GM21786 (cell line): ENCODE measurements at regions not wholly inside any gene's neighbourhood (a gene's known extent, or its start where the extent isn't known, plus 50 kb on each side); places are given as distances from the start of the nearest gene placed in this dataset.

Source experiments
- ATAC-seq: cut with Tn5 transposase; IDR thresholded peaks from one replicate; pipeline ENCODE4 v1.9.1; 2021; ENCODE audit not compliant: unreplicated experiment

DNA sequence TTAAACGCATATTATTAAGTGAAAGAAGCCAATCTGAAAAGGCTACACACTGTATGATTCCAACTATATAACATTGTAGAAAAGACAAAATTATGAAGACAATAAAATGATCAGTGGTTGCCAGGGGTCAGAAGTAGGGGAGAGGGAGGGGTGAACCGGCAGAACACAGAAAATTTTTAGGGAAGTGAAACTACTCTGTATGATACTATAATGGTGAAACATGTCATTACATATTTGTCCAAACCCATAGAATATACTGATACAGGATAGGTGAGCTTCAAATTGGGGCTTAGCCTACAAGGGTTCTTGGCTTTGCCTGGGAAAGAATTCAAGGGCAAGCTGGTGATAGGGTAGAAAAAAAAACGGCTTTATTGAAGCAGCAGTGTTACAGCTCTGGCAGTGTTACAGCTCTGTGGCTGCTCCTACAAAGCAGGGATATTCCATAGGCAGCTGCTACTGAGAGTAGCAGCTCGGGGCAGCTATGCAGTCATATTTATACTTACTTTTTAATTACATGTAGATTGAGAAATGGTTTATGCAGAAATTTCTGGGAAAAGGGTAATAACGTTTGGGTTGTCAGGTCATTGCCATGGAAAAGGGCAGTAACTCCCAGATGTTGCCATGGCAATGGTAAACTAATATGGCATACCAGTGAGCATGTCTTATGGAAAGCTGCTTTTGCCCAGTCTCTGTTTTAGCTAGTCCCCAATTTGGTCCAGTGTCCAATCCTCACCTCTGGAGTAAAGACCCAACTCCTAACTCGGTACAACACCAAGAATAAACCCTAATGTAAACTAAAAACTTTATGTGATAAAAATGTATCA lies 125.1 kb upstream of the SLC25A36 start:
- ATAC-seq, result peak; percentile 95

- no peak for ATAC-seq
Measured at GRCh38 chr3:140821493-140821892, 120.1 kb upstream of the SLC25A36 start.

GRCh38 chr3:140822401-140823047 lies 119.1 kb upstream of the SLC25A36 start:
- ATAC-seq, result no peak

GRCh38 chr3:140823106-140823505 lies 118.5 kb upstream of the SLC25A36 start:
- no peak for ATAC-seq

- no peak for ATAC-seq
Measured at GRCh38 chr3:140827894-140828293, 113.7 kb upstream of the SLC25A36 start.

DNA sequence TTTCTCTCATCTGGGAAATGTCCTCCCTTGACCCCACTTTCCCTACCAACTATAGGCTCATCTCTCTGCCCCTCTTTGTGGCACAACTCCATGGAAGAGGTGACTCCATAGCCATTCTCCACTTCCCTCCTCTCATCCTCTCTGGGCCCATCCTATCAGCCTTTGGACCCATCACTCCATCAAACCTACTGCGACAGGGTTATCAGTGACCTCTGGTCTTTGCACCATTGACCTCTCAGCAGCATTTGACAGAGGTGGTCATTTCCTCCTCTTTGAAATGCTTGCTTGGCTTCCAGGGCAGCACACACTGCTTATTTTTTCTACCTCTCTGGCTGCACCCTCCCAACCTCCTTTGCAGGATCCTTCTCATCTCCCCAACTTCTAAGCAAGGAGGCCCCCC lies 113.1 kb upstream of the SLC25A36 start:
- ATAC-seq, result no peak

- ATAC-seq, result no peak
Measured at GRCh38 chr3:140829796-140830195, 111.8 kb upstream of the SLC25A36 start.

- ATAC-seq, result no peak
Measured at GRCh38 chr3:140830391-140830790, 111.2 kb upstream of the SLC25A36 start.

GRCh38 chr3:140832883-140833282 lies 108.8 kb upstream of the SLC25A36 start:
- ATAC-seq, result no peak

DNA sequence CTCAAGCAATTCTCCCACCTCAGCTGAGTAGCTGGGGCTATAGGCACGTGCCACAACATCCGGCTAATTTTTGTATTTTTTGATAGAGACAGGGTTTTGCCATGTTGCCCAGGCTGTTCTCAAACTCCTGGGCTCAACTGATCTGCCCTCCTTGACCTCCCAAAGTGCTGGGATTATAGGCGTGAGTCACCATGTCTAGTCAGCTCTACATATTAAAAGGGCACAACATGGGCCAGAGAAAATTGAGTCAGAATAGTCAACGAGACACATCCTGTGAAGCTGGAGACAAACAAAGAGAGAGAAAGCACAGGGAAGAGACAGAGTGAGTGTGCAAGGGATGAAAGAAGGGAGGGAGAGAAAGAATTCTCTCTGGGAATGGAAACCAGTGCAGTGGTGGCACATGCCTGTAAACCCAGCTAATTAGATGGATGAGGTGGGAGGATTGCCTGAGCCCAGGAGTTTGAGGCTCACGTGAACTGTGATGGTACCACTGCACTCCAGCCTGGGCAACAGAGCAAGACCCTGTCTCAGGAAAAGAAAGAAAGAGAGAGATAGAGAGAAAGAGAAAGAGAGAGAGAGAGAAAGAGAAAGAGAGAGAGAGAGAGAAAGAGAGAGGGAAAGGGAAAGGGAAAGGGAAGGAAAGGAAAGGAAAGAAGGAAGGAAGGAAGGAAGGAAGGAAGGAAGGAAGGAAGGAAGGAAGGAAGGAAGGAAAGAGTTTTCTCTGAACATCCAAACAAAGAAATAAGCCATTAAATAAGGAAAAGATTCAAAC lies 107.2 kb upstream of the SLC25A36 start:
- ATAC-seq, result no peak

DNA sequence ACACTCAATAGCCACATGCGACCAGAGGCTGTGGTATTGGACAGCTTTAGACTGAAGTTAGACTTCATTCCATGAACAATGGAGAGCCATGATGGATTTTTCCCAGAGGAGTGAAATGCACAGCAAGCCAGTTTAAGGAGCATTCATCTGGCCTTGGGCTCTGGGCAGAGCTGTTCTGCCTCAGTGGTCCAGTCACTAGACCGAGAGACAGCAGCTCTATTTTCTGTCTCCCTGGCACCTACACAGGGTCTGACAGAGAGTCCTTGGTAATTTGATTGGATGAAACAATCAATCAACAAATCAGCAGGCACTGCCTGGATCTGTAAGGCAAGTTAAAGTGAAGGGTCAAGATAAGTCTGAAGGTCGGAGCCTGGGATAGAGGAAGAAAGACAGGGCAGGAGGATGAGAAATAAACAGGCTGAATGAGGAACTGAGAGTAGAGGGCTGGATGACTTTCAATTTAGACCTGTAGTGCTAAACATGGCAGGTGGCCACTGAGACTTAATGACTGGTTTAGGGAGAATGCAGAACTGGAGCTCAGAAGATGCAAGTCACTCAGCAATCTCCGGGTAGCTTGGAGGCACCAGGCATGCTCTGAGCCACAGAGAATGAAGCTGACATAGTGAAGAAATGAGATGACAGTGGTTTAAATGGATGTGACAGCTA lies 98.5 kb upstream of the SLC25A36 start:
- ATAC-seq, result peak; percentile 94

GRCh38 chr3:140843656-140844055 lies 98.0 kb upstream of the SLC25A36 start:
- peak; percentile 7 for ATAC-seq

DNA sequence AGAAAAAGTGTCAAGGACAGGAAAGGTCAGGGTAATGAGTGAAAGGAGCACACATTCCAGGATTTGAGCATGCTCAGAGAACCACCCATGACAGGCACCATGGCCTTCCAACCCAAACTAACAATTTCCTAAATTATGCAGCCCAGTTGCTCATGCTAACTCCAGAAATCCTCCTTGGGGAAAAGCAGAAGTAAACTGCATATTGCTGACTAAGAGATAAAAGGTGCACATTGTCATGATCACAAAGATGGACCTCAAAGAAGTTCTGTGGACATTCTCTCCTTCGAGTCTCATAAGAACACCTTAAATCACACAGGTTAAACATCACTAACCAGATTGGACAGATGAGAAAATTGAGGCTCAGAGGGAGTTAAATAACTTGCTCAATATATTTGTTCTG lies 97.6 kb upstream of the SLC25A36 start:
- no peak for ATAC-seq

DNA sequence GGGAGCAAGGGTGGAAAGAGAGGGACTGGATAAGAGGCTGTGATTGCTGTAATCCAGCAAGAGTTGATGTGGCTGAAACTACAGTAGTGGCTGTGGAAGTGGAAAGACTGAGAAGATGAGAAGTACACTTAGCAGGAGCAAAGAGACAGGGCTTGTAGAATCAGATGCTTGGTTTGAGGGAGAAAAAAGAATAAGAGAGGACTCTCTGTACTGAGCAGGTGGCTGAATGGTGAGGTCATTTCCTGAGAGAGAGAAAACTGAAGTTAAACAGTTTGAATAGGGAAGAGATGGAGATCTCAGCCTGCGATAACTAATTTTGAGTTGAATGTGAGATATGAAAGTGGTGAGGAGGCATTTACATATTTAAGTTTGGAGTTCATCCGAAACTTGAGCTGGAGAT lies 95.8 kb upstream of the SLC25A36 start:
- ATAC-seq, result peak; percentile 40

DNA sequence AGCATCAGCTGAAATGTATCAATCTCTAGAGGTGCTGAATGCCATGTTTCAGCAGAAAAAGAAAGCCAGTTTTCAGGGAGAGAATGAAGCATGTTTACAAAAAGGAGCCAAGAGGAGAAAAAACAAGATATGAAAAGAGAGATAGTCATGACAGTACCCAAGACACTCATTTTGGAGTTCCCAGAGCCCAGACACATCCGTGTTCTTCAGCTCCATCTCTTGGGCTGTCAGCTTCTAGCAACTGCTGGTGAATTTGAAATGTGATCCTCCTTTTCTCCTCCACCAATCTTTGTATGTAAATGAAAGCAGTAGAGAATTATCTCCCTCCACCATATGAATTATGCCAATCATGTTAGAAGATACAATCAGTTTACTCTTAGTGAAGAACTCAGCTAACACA lies 93.0 kb upstream of the SLC25A36 start:
- ATAC-seq, result no peak

DNA sequence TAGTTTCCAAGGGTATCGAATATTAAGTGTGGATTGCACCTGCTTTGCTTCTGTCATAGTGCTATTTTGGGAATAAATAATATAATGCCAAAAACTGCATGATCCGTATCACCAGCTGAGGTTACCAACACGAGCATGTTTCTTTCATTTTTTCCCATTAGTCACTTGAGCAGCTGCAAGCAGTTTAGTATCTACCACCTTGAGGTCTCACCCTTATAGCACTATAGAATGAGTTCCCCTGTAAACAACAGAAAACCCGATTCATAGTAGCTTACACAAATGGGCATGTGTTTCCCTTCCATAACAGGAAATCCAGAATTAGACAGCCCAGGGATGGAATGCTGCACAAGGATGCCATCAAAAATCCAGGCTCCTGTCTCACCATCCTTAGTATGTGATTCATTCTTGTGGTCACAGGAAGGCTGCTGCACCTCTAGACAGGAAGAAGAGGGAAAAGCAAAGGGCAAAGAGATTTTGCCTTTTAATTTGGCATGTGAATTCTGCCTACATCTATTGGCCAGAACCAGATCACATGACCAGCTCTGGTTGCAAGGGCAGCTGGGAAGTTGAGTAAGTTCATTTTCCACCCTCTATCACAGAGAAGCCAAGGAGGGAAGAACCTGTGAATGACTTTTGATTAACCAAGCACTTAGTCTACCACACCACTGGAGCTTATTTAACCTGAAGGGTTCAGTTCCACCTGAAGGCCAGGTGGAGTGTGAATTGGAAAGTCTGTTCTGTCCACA lies 91.3 kb upstream of the SLC25A36 start:
- ATAC-seq, result no peak

GRCh38 chr3:140854961-140855360 lies 86.7 kb upstream of the SLC25A36 start:
- no peak for ATAC-seq

DNA sequence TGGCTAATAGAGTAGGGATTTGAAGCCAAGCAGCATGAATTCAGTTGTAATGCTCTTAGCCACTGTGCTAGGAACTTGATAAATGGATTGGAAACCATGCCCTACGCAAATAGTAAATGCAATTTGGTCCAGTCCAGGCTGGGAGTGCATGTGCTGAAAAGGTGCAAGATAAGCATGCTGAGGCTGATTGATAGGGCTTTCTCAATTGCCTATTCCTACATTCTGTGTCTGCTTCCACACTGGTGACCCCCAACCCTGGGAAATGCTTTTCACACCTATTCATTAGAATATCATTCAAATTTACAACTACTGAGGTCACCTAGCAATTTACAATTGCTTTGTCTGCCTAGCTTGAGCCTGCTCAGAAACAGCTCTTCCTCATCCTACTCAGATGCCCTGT lies 84.7 kb upstream of the SLC25A36 start:
- ATAC-seq, result no peak

DNA sequence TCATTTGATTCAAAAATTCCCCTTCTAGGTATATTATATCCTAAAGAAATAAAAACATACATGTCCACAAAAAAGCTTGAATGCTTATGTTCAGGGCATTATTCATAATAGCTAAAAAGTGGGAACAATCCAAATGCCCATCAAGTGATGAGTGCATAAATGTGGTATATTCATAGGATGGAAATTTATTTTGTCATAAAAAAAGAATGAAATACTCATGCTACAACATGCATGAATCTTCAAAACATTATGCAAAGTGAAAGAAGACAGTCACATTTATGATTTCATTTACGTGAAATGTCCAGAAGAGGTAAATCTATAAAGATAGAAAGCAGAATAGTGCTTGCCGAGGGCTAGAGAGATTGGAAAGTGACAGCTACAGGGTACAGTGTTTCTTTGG lies 83.6 kb upstream of the SLC25A36 start:
- ATAC-seq, result no peak

DNA sequence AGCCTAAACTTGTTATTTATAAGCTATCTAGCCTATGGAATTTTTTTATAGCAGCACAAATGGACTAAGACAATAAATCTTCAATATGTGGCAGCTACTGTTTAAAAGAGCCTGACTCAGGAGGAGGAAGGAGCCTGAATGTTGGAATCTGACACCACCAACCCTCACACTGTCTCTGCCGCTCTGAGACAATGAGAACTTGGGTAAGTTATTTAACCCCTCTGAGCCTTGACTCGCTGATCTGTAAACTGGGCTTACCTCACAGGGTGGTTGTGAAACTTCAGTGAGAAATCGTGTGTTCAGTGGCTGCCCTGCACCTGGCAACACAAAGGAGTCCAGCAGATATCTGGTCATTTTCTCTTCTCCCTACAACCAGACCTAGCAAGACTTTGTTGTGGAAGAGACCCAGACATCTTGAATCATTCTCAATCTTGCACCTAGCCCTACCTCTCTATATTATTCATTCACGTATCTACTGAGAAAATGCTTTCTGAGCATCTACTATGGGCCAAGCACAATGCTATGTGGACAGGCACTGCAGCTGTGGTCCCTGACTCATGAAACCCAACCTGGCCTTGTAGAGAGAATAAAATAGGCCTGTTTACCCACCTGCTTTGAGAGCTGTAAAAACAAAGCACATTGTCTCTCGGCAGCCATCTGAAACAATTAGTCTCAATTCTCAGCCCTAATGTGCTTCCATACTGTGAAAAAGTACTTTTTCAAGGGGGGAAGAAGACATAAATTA lies 81.9 kb upstream of the SLC25A36 start:
- ATAC-seq, result no peak
